ENCODE measurements at regions not wholly inside any gene's neighbourhood (a gene's known extent, or its start where the extent isn't known, plus 50 kb on each side); places are given as distances from the start of the nearest gene placed in this dataset.

DNA sequence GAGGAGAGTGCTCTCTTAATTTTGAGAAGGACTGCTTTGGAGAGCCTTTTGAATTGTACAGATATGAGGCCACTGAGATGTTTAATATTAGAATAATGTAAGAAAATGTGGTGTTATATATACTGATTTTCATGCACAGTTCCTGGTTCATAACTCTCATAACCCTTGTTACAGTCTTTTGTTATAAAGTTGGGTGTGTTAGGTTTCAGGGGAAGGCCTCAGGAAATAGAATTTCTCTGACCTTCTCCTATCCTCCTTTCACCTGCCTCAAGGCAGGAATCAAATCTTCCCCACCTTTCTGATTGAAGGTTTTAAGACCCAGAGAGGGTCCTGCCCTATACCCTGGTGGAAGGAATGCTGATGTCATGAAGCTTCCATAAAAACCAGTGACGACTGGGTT is 245.9 kb downstream of the NSUN3 start:
- TF ChIP-seq EZH2 (IDR thresholded peaks at IDR 0.05; ENCODE audit: borderline replicate concordance, insufficient read depth, low read depth, low read length, poor library complexity, severe bottlenecking) (no peak), CTCF (IDR thresholded peaks at IDR 0.05) (no peak)
- CTCF ChIA-PET = no interaction called here
- Histone ChIP-seq H3K27me3 (replicated peaks in 1 of 4; ENCODE audit: control extremely low read depth in 1 of 4, control insufficient read depth in 3 of 4, insufficient read depth in 4 of 4, low read length in 3 of 4) (no peaks in the 10 kb centered on the region), H3K4me1 (ENCODE audit: control insufficient read depth in 2 of 2, insufficient read depth in 2 of 2, low read length in 2 of 2) (no peaks in the 10 kb centered on the region), H3K79me2 (ENCODE audit: control insufficient read depth, insufficient read depth, low read length) (no peaks in the 10 kb centered on the region), H3K27ac (ENCODE audit: low read length in 2 of 2) (no peak overlapping the region), H3K4me2 (replicated peaks; ENCODE audit: low read depth, low read length, poor library complexity, severe bottlenecking) (no peak overlapping the region), H3K9ac (ENCODE audit: low read length) (no peak overlapping the region), H4K20me1 (ENCODE audit: control insufficient read depth, insufficient read depth, low read length, poor library complexity, severe bottlenecking) (no peaks in the 10 kb centered on the region), H2AFZ (ENCODE audit: insufficient read depth, low read depth, low read length, poor library complexity, severe bottlenecking) (no peak overlapping the region), H3K9me3 (ENCODE audit: control extremely low read depth in 1 of 3, control insufficient read depth in 2 of 3, insufficient read depth in 1 of 3, low read length in 2 of 3) (no peaks in the 10 kb centered on the region), H3K36me3 (replicated peaks in 1 of 2; ENCODE audit: control extremely low read depth in 1 of 2, control insufficient read depth in 1 of 2, extremely low read depth in 1 of 2, insufficient read depth in 2 of 2, low read length in 1 of 2) (no peaks in the 10 kb centered on the region), H3K4me3 (ENCODE audit: control extremely low read depth in 1 of 5, extremely low read depth in 1 of 5, insufficient read depth in 1 of 5, low read depth in 2 of 5, low read length in 4 of 5) (no peak overlapping the region)
- no peak for DNase-seq
- POLR2A ChIA-PET = no interaction called here
- intact Hi-C loops (cut with micrococcal nuclease) = no loop called here
- ATAC-seq (ENCODE audit: low read depth) = no peak
- peaks cover 2% of the 10 kb centered on the region for H3K9me3 Mint-ChIP-seq (ENCODE audit: insufficient read depth)
- H3K4me1 Mint-ChIP-seq = no peaks in the 10 kb centered on the region
- H3K4me3 Mint-ChIP-seq = no peak overlapping the region
- WGBS (ENCODE audit: insufficient coverage) = no CpG with 5 or more reads among the region's 1 CpG
- H3K27ac Mint-ChIP-seq = no peak overlapping the region
- no peaks in the 10 kb centered on the region for H3K27me3 Mint-ChIP-seq

GRCh38 chr3:94310341-94311135 is 247.7 kb downstream of the NSUN3 start:
- TF ChIP-seq EZH2 (IDR thresholded peaks at IDR 0.05; ENCODE audit: borderline replicate concordance, insufficient read depth, low read depth, low read length, poor library complexity, severe bottlenecking) (no peak), CTCF (IDR thresholded peaks at IDR 0.05) (no peak)
- intact Hi-C loops (cut with micrococcal nuclease) = no loop called here
- no peak overlapping the region for H3K4me3 Mint-ChIP-seq
- Histone ChIP-seq H3K4me3 (ENCODE audit: control extremely low read depth in 1 of 5, extremely low read depth in 1 of 5, insufficient read depth in 1 of 5, low read depth in 2 of 5, low read length in 4 of 5) (no peak overlapping the region), H3K36me3 (replicated peaks in 1 of 2; ENCODE audit: control extremely low read depth in 1 of 2, control insufficient read depth in 1 of 2, extremely low read depth in 1 of 2, insufficient read depth in 2 of 2, low read length in 1 of 2) (no peaks in the 10 kb centered on the region), H3K4me1 (ENCODE audit: control insufficient read depth in 2 of 2, insufficient read depth in 2 of 2, low read length in 2 of 2) (no peaks in the 10 kb centered on the region), H3K27me3 (replicated peaks in 1 of 4; ENCODE audit: control extremely low read depth in 1 of 4, control insufficient read depth in 3 of 4, insufficient read depth in 4 of 4, low read length in 3 of 4) (no peaks in the 10 kb centered on the region), H2AFZ (ENCODE audit: insufficient read depth, low read depth, low read length, poor library complexity, severe bottlenecking) (no peak overlapping the region), H3K79me2 (ENCODE audit: control insufficient read depth, insufficient read depth, low read length) (no peaks in the 10 kb centered on the region), H3K9me3 (ENCODE audit: control extremely low read depth in 1 of 3, control insufficient read depth in 2 of 3, insufficient read depth in 1 of 3, low read length in 2 of 3) (no peaks in the 10 kb centered on the region), H4K20me1 (ENCODE audit: control insufficient read depth, insufficient read depth, low read length, poor library complexity, severe bottlenecking) (no peaks in the 10 kb centered on the region), H3K27ac (ENCODE audit: low read length in 2 of 2) (no peak overlapping the region), H3K4me2 (replicated peaks; ENCODE audit: low read depth, low read length, poor library complexity, severe bottlenecking) (no peak overlapping the region), H3K9ac (ENCODE audit: low read length) (no peak overlapping the region)
- ChIA-PET CTCF (no interaction called here), POLR2A (no interaction called here)
- 92% methylated on average over 2 of the region's 5 CpGs for WGBS (ENCODE audit: insufficient coverage)
- no peaks in the 10 kb centered on the region for H3K4me1 Mint-ChIP-seq
- H3K9me3 Mint-ChIP-seq (ENCODE audit: insufficient read depth) = peaks cover 2% of the 10 kb centered on the region
- DNase-seq = no peak
- H3K27ac Mint-ChIP-seq = no peak overlapping the region
- no peak for ATAC-seq (ENCODE audit: low read depth)
- H3K27me3 Mint-ChIP-seq = no peaks in the 10 kb centered on the region

Data from B cell (primary cell).